Prostate gland (tissue), 2 donors: ENCODE measurements at regions not wholly inside any gene's neighbourhood (a gene's known extent, or its start where the extent isn't known, plus 50 kb on each side); places are given as distances from the start of the nearest gene placed in this dataset.

ENCODE experiments used
- POLR2A ChIP-seq: fragments of 450-650 bp; IDR thresholded peaks from one replicate; pipeline ENCODE4 v1.6.1; 2016; ENCODE audit warnings: antibody characterized with exemption, mild to moderate bottlenecking
- POLR2AphosphoS5 ChIP-seq: sonication (generic); formaldehyde crosslinking; IDR thresholded peaks from one replicate; pipeline ENCODE4 v1.6.1; 2017; ENCODE audit warnings: antibody characterized with exemption
- TF ChIP-seq, protein P1 (sequence below), 4 experiments: fragments of 200-600 bp in 2 of 4; fragments of 450-650 bp in 2 of 4; sonication (generic) in 2 of 4; IDR thresholded peaks; 1 replicate in 3 of 4; 2 replicates in 1 of 4; pipeline ENCODE4 v1.5.1; 2016 to 2019; ENCODE audit warnings: antibody characterized with exemption in 4 of 4, mild to moderate bottlenecking in 2 of 4, moderate library complexity in 2 of 4

GRCh38 chr2:78718024-78718423 is 307.5 kb upstream of the REG3G start:
- TF ChIP-seq, protein P1, sequence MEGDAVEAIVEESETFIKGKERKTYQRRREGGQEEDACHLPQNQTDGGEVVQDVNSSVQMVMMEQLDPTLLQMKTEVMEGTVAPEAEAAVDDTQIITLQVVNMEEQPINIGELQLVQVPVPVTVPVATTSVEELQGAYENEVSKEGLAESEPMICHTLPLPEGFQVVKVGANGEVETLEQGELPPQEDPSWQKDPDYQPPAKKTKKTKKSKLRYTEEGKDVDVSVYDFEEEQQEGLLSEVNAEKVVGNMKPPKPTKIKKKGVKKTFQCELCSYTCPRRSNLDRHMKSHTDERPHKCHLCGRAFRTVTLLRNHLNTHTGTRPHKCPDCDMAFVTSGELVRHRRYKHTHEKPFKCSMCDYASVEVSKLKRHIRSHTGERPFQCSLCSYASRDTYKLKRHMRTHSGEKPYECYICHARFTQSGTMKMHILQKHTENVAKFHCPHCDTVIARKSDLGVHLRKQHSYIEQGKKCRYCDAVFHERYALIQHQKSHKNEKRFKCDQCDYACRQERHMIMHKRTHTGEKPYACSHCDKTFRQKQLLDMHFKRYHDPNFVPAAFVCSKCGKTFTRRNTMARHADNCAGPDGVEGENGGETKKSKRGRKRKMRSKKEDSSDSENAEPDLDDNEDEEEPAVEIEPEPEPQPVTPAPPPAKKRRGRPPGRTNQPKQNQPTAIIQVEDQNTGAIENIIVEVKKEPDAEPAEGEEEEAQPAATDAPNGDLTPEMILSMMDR (IDR thresholded peaks at IDR 0.05), result no peak
- TF ChIP-seq POLR2A, result no peak
- no peak for TF ChIP-seq POLR2AphosphoS5
